Breast epithelium (tissue), 4 donors: ENCODE measurements at regions not wholly inside any gene's neighbourhood (a gene's known extent, or its start where the extent isn't known, plus 50 kb on each side); places are given as distances from the start of the nearest gene placed in this dataset.
"Not testable (repeated sequence)": the region's sequence is repeated elsewhere in the genome, so short reads cannot be mapped to it uniquely, and the experiment has no call there.

Experiments used
- DNase-seq, 2 donors: peaks; one replicate each; pipeline ENCODE4 v3.0.0-alpha.2; 2019; ENCODE audit warnings: low spot score in 2 of 2
- H3K27ac ChIP-seq, 2 donors: fragments of 200-600 bp; sonication (generic) in 1 of 2; one replicate each; pipeline ENCODE4 v1.5.1; 2016 to 2019; ENCODE audit warnings: mild to moderate bottlenecking in 1 of 2
- H3K27me3 ChIP-seq, 2 donors: fragments of 200-600 bp; sonication (generic) in 1 of 2; one replicate each; pipeline versions ENCODE4 v1.5.1 to v1.6.0; 2017 to 2019; ENCODE audit warnings: control low read depth in 1 of 2, mild to moderate bottlenecking in 1 of 2
- H3K36me3 ChIP-seq: fragments of 200-600 bp; one replicate; pipeline ENCODE4 v1.5.1; 2019
- H3K4me1 ChIP-seq, 2 donors: fragments of 200-600 bp; sonication (generic); one replicate each; pipeline ENCODE4 v1.5.1; 2016 to 2019; ENCODE audit warnings: control low read depth in 1 of 2
- H3K4me3 ChIP-seq, 3 donors: fragments of 200-600 bp; sonication (generic); 1 replicate in 2 of 3; 2 replicates in 1 of 3; pipeline ENCODE4 v1.5.1; 2016 to 2019; ENCODE audit warnings: mild to moderate bottlenecking in 3 of 3, moderate library complexity in 2 of 3
- H3K9me3 ChIP-seq, 2 donors: fragments of 200-600 bp; sonication (generic) in 1 of 2; one replicate each; pipeline ENCODE4 v1.5.1; 2016 to 2019; ENCODE audit warnings: control low read depth in 1 of 2
- CTCF ChIP-seq, 3 donors: fragments of 450-650 bp; IDR thresholded peaks; one replicate each; pipeline ENCODE4 v1.5.1; 2016 to 2017; ENCODE audit warnings: antibody characterized with exemption in 3 of 3, mild to moderate bottlenecking in 3 of 3, moderate library complexity in 3 of 3
- POLR2A ChIP-seq: fragments of 450-650 bp; IDR thresholded peaks from one replicate; pipeline ENCODE4 v1.6.1; 2016; ENCODE audit warnings: antibody characterized with exemption, mild to moderate bottlenecking, moderate library complexity
- POLR2AphosphoS5 ChIP-seq, 3 donors: sonication (generic); formaldehyde crosslinking; IDR thresholded peaks; one replicate each; pipeline ENCODE4 v1.6.1; 2017; ENCODE audit warnings: antibody characterized with exemption in 3 of 3
- intact Hi-C: fragments of 100-400 bp; cut with DNase I; formaldehyde crosslinking; loops from one replicate; pipeline ENCODE4 v1.15.1; 2023; ENCODE audit warnings: low total_unique reads

- H3K9me3 ChIP-seq, result no peaks in the 10 kb centered on the region
- H3K27ac ChIP-seq, result no peak overlapping the region
- DNase-seq, result no peak
- no peaks in the 10 kb centered on the region for H3K4me1 ChIP-seq
- no peaks in the 10 kb centered on the region for H3K36me3 ChIP-seq
- H3K4me3 ChIP-seq, result no peak overlapping the region
- H3K27me3 ChIP-seq, result no peaks in the 10 kb centered on the region
- TF ChIP-seq CTCF (IDR thresholded peaks at IDR 0.05) (no peak), POLR2AphosphoS5 (IDR thresholded peaks at IDR 0.05) (no peak), POLR2A (no peak)
- intact Hi-C loops, result no loop called here
These were observed 317.5 kb upstream of the CDH18 start for GRCh38 chr5:20305463-20305862.

DNA sequence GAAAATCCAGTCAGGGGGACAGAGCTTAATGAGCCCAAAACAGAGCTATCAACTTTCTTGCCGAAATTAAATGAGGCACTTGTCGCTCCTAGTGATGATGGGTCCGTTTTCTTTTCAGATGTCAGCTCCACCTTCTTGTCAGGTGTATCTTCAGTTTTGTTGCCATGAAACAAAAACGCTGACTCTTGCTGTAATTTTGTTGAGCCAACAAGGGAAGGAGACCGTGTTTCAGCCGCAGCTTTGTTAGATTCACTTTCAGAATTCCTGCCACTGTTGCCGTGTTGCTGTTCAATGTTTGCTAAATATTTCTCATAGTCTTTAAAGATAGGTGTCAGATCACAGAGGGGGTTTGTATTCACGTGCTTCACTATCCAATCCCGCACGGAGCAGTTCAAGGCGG, 316.6 kb upstream of the CDH18 start:
- H3K27me3 ChIP-seq, intact Hi-C loops: not testable (repeated sequence)

GRCh38 chr5:20300110-20300509, 312.1 kb upstream of the CDH18 start:
- no peak overlapping the region for H3K27ac ChIP-seq
- no peak overlapping the region for H3K4me3 ChIP-seq
- no peaks in the 10 kb centered on the region for H3K9me3 ChIP-seq
- DNase-seq, result no peak
- no peaks in the 10 kb centered on the region for H3K36me3 ChIP-seq
- intact Hi-C loops, result no loop called here
- TF ChIP-seq POLR2AphosphoS5 (IDR thresholded peaks at IDR 0.05) (no peak), POLR2A (no peak), CTCF (IDR thresholded peaks at IDR 0.05) (no peak)
- H3K4me1 ChIP-seq, result no peaks in the 10 kb centered on the region
- no peaks in the 10 kb centered on the region for H3K27me3 ChIP-seq

More for the DNA sequence above, 316.6 kb upstream of the CDH18 start:
- not testable (repeated sequence) for H3K4me1 ChIP-seq, H3K36me3 ChIP-seq, H3K9me3 ChIP-seq, DNase-seq, H3K27ac ChIP-seq, H3K4me3 ChIP-seq

- no peaks in the 10 kb centered on the region for H3K27me3 ChIP-seq
These were observed 306.7 kb upstream of the CDH18 start for GRCh38 chr5:20294696-20295095.

GRCh38 chr5:20291766-20292165, 303.8 kb upstream of the CDH18 start:
- H3K4me1 ChIP-seq, result no peaks in the 10 kb centered on the region
- H3K9me3 ChIP-seq, result no peaks in the 10 kb centered on the region
- H3K27ac ChIP-seq, result no peak overlapping the region
- DNase-seq, result no peak
- H3K4me3 ChIP-seq, result no peak overlapping the region
- intact Hi-C loops, result no loop called here
- TF ChIP-seq POLR2AphosphoS5 (IDR thresholded peaks at IDR 0.05) (no peak), CTCF (IDR thresholded peaks at IDR 0.05) (no peak), POLR2A (no peak)
- H3K27me3 ChIP-seq, result no peaks in the 10 kb centered on the region
- no peaks in the 10 kb centered on the region for H3K36me3 ChIP-seq

More at GRCh38 chr5:20294696-20295095, 306.7 kb upstream of the CDH18 start:
- no peak overlapping the region for H3K27ac ChIP-seq
- no peak for DNase-seq
- H3K36me3 ChIP-seq, result no peaks in the 10 kb centered on the region
- TF ChIP-seq CTCF (IDR thresholded peaks at IDR 0.05) (no peak), POLR2A (no peak), POLR2AphosphoS5 (IDR thresholded peaks at IDR 0.05) (no peak)
- intact Hi-C loops, result no loop called here
- H3K4me1 ChIP-seq, result no peaks in the 10 kb centered on the region
- no peak overlapping the region for H3K4me3 ChIP-seq
- H3K9me3 ChIP-seq, result no peaks in the 10 kb centered on the region

DNA sequence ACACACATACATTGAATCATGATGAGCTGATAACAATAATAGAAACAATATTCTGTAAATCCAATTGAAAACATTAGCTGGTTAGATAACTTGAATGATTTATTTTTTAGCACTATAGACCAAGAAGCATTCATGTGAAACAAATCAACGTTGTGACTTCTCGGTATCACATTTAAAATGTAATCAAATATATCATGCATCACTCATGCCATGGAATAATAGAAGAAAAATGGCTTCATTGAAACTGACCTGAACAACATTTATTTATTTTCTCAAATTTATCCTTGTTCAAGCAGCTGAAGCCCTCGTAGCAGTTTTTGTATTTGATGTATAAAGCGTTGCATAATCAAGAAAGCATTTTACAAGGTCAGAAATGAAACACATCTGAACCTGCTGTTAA, 299.6 kb upstream of the CDH18 start:
- no peak for TF ChIP-seq POLR2A
- no peak for TF ChIP-seq POLR2AphosphoS5 (IDR thresholded peaks at IDR 0.05)
- no peak for TF ChIP-seq CTCF (IDR thresholded peaks at IDR 0.05)
- no peaks in the 10 kb centered on the region for H3K9me3 ChIP-seq
- H3K27ac ChIP-seq, result no peak overlapping the region
- H3K4me3 ChIP-seq, result no peak overlapping the region
- H3K4me1 ChIP-seq, result no peaks in the 10 kb centered on the region
- no peaks in the 10 kb centered on the region for H3K36me3 ChIP-seq
- intact Hi-C loops, result no loop called here
- no peak for DNase-seq
- H3K27me3 ChIP-seq, result no peaks in the 10 kb centered on the region
